H1 (cell line): ENCODE measurements at regions not wholly inside any gene's neighbourhood (a gene's known extent, or its start where the extent isn't known, plus 50 kb on each side); places are given as distances from the start of the nearest gene placed in this dataset.
A peak's percentile ranks its signal among the peaks of the same experiment; 100 is the strongest.

ENCODE experiments used
- CTCF ChIA-PET: fragments of 300-600 bp; sonication (Branson Sonifier 250); formaldehyde crosslinking; loops from one replicate; lab custom pipeline; 2021; ENCODE audit not compliant: partially characterized antibody; lab: Charles Lee
- POLR2A ChIA-PET: fragments of 300-600 bp; sonication (Branson Sonifier 250); formaldehyde crosslinking; loops from one replicate; lab custom pipeline; 2021; ENCODE audit warnings: inconsistent platforms; ENCODE audit not compliant: partially characterized antibody; lab: Charles Lee
- DNase-seq, 2 experiments: peaks; one replicate each; pipeline versions ENCODE4 v3.0.0 to v3.0.0-alpha.2; 2010 to 2022; ENCODE audit warnings: low spot score in 2 of 2, low read depth in 1 of 2, mixed read lengths in 1 of 2
- FAIRE-seq: peaks from 2 replicates; lab custom pipeline; 2011; peaks lifted over from hg19 to GRCh38; lab: Jason Lieb, UNC
- H2AFZ ChIP-seq: 2 replicates; pipeline ENCODE4 v1.8.1; 2012; ENCODE audit warnings: low read length, inconsistent platforms
- H2AK5ac ChIP-seq: 2 replicates; pipeline ENCODE4 v1.6.1; 2013; ENCODE audit warnings: low read depth, low read length
- H2BK120ac ChIP-seq: replicated peaks from 2 replicates; pipeline ENCODE3; 2013; ENCODE audit warnings: low read depth, low read length, inconsistent platforms
- H2BK12ac ChIP-seq: 2 replicates; pipeline ENCODE4 v1.6.1; 2013; ENCODE audit warnings: low read depth, low read length
- H2BK15ac ChIP-seq: 2 replicates; pipeline ENCODE4 v1.6.1; 2013; ENCODE audit warnings: low read length
- H2BK20ac ChIP-seq: 2 replicates; pipeline ENCODE4 v1.6.1; 2013; ENCODE audit warnings: low read length
- H2BK5ac ChIP-seq: 2 replicates; pipeline ENCODE4 v1.6.1; 2013; ENCODE audit warnings: low read depth, low read length
- H3K14ac ChIP-seq: 2 replicates; pipeline ENCODE4 v1.6.1; 2013; ENCODE audit warnings: inconsistent platforms; ENCODE audit not compliant: insufficient read length
- H3K18ac ChIP-seq: 2 replicates; pipeline ENCODE4 v1.6.1; 2013; ENCODE audit warnings: low read length; ENCODE audit errors: extremely low read depth
- H3K23ac ChIP-seq: 2 replicates; pipeline ENCODE4 v1.6.1; 2013; ENCODE audit warnings: inconsistent platforms; ENCODE audit not compliant: insufficient read length
- H3K23me2 ChIP-seq: 2 replicates; pipeline ENCODE4 v1.6.1; 2013; ENCODE audit warnings: low read depth, low read length
- H3K27ac ChIP-seq: 2 replicates; pipeline ENCODE4 v1.6.1; 2011; ENCODE audit warnings: low read depth, low read length, inconsistent platforms
- H3K27me3 ChIP-seq, 4 experiments: replicated peaks in 1 of 4; 1 replicate in 1 of 4; 2 replicates in 3 of 4; pipeline versions ENCODE4 v1.6.1 to v1.8.1; 2011 to 2013; ENCODE audit warnings: low read length in 3 of 4, mild to moderate bottlenecking in 3 of 4, inconsistent platforms in 2 of 4, mixed read lengths in 2 of 4, moderate library complexity in 1 of 4; ENCODE audit not compliant: control insufficient read depth in 3 of 4, insufficient read depth in 3 of 4; ENCODE audit errors: extremely low read depth in 1 of 4
- H3K36me3 ChIP-seq, 4 experiments: 2 replicates each; pipeline versions ENCODE4 v1.6.1 to v1.8.1; 2011 to 2013; ENCODE audit warnings: mild to moderate bottlenecking in 4 of 4, low read length in 3 of 4, moderate library complexity in 2 of 4, control low read depth in 1 of 4, inconsistent platforms in 1 of 4; ENCODE audit not compliant: insufficient read depth in 4 of 4, control insufficient read depth in 2 of 4
- H3K4ac ChIP-seq: replicated peaks from 2 replicates; pipeline ENCODE3; 2013; ENCODE audit warnings: low read length, low read depth, mixed read lengths, inconsistent platforms; ENCODE audit not compliant: insufficient read length
- H3K4me1 ChIP-seq, 4 experiments: replicated peaks in 1 of 4; 1 replicate in 1 of 4; 2 replicates in 3 of 4; pipeline versions ENCODE4 v1.6.1 to v1.8.1; 2011 to 2013; ENCODE audit warnings: low read length in 3 of 4, inconsistent platforms in 2 of 4, mixed read lengths in 1 of 4; ENCODE audit not compliant: insufficient read depth in 4 of 4, control insufficient read depth in 3 of 4
- H3K4me2 ChIP-seq, 2 experiments: 2 replicates each; pipeline versions ENCODE4 v1.6.1 to v1.8.1; 2011 to 2013; ENCODE audit warnings: low read depth in 2 of 2, low read length in 2 of 2, control low read depth in 1 of 2, inconsistent platforms in 1 of 2, mild to moderate bottlenecking in 1 of 2; ENCODE audit not compliant: insufficient read depth in 1 of 2
- H3K4me3 ChIP-seq, 4 experiments: fragments of 200-600, 300-600 bp in 1 of 4; sonication (generic), shearing (Covaris generic), sonication (Bioruptor Twin) in 1 of 4; 2 replicates each; pipeline versions ENCODE4 v1.5.1 to v1.8.1; 2011 to 2016; ENCODE audit warnings: low read length in 4 of 4, low read depth in 3 of 4, control low read depth in 2 of 4, inconsistent platforms in 2 of 4, mild to moderate bottlenecking in 2 of 4, mixed read lengths in 1 of 4, moderate library complexity in 1 of 4; ENCODE audit not compliant: insufficient read depth in 2 of 4; ENCODE audit errors: extremely low read depth in 1 of 4
- H3K56ac ChIP-seq: replicated peaks from 2 replicates; pipeline ENCODE3; 2013; ENCODE audit warnings: low read depth, mild to moderate bottlenecking, mixed read lengths, low read length, inconsistent platforms; ENCODE audit not compliant: insufficient read length
- H3K79me1 ChIP-seq: 2 replicates; pipeline ENCODE4 v1.6.1; 2013; ENCODE audit warnings: low read depth, low read length, control low read depth
- H3K79me2 ChIP-seq, 2 experiments: 2 replicates each; pipeline versions ENCODE4 v1.6.1 to v1.8.1; 2012 to 2013; ENCODE audit warnings: low read length in 2 of 2, mild to moderate bottlenecking in 2 of 2, inconsistent platforms in 1 of 2; ENCODE audit not compliant: insufficient read depth in 2 of 2, control insufficient read depth in 1 of 2
- H3K9ac ChIP-seq, 4 experiments: replicated peaks in 1 of 4; 1 replicate in 1 of 4; 2 replicates in 3 of 4; pipeline versions ENCODE4 v1.6.1 to v1.8.1; 2011 to 2013; ENCODE audit warnings: low read depth in 3 of 4, low read length in 3 of 4, control low read depth in 2 of 4, mild to moderate bottlenecking in 2 of 4, moderate library complexity in 2 of 4, inconsistent platforms in 1 of 4; ENCODE audit errors: extremely low read depth in 1 of 4
- H3K9me3 ChIP-seq, 2 experiments: 2 replicates each; pipeline versions ENCODE4 v1.6.1 to v1.8.1; 2012 to 2013; ENCODE audit warnings: mild to moderate bottlenecking in 2 of 2, moderate library complexity in 2 of 2, control low read depth in 1 of 2, inconsistent platforms in 1 of 2, low read depth in 1 of 2, low read length in 1 of 2, mixed read lengths in 1 of 2; ENCODE audit not compliant: insufficient read depth in 2 of 2
- H4K20me1 ChIP-seq, 2 experiments: replicated peaks in 1 of 2; 2 replicates each; pipeline versions ENCODE3 to v1.8.1; 2011 to 2013; ENCODE audit warnings: inconsistent platforms in 2 of 2, low read length in 2 of 2, mild to moderate bottlenecking in 1 of 2; ENCODE audit not compliant: insufficient read depth in 2 of 2, control insufficient read depth in 1 of 2
- H4K5ac ChIP-seq: 2 replicates; pipeline ENCODE4 v1.6.1; 2013; ENCODE audit warnings: low read length, low read depth, mixed read lengths, inconsistent platforms; ENCODE audit not compliant: insufficient read length
- H4K8ac ChIP-seq: 2 replicates; pipeline ENCODE4 v1.8.0; 2013; ENCODE audit warnings: mild to moderate bottlenecking, moderate library complexity, low read length, inconsistent platforms; ENCODE audit not compliant: insufficient read depth; ENCODE audit errors: extremely low read depth
- H4K91ac ChIP-seq: replicated peaks from 2 replicates; pipeline ENCODE3; 2013; ENCODE audit warnings: low read length, mixed read lengths, inconsistent platforms; ENCODE audit not compliant: insufficient read length
- BRCA1 ChIP-seq: IDR thresholded peaks from 2 replicates; pipeline ENCODE4 v1.6.1; 2012; ENCODE audit warnings: low read depth, low read length, improper control_type of control experiment
- JUND ChIP-seq: IDR thresholded peaks from 2 replicates; pipeline ENCODE4 v1.6.1; 2011; ENCODE audit warnings: mild to moderate bottlenecking, improper control_type of control experiment, low read length
- MAFK ChIP-seq: IDR thresholded peaks from 2 replicates; pipeline ENCODE4 v1.6.1; 2012; ENCODE audit warnings: low read depth, mild to moderate bottlenecking, improper control_type of control experiment, low read length
- SP1 ChIP-seq: IDR thresholded peaks from 2 replicates; pipeline ENCODE4 v1.6.1; 2011; ENCODE audit warnings: low read depth, low read length
- WGBS, 2 experiments: shearing (Covaris generic) in 1 of 2; methylation state at CpG; one replicate each; pipeline versions ENCODE4 v1.1.6 to v1.1.7; 2013 to 2015; ENCODE audit warnings: low lambda C conversion rate in 2 of 2, mixed read lengths in 2 of 2, inconsistent platforms in 1 of 2, low coverage in 1 of 2, missing lambda C conversion rate in 1 of 2; ENCODE audit not compliant: insufficient replicate concordance in 2 of 2, insufficient coverage in 1 of 2, insufficient read length in 1 of 2; ENCODE audit errors: extremely low coverage in 1 of 2, missing lambda C conversion rate in 1 of 2; 5-methylcytosine and 5-hydroxymethylcytosine counted together

GRCh38 chr6:93654548-93654947, 235.2 kb upstream of the EPHA7 start:
- Histone ChIP-seq H2AFZ (no peak overlapping the region), H3K4me2 (no peak overlapping the region), H4K91ac (no peak overlapping the region), H3K36me3 (no peaks in the 10 kb centered on the region), H3K14ac (no peak overlapping the region), H3K27ac (no peak overlapping the region), H2BK5ac (no peak overlapping the region), H4K5ac (no peak overlapping the region), H3K9me3 (no peaks in the 10 kb centered on the region), H3K9ac (no peak overlapping the region), H3K4me1 (no peaks in the 10 kb centered on the region), H3K23ac (no peak overlapping the region), H3K23me2 (no peaks in the 10 kb centered on the region; the same call in 1 of the 2 replicates), H3K27me3 (no peaks in the 10 kb centered on the region), H2AK5ac (no peak overlapping the region), H4K8ac (no peak overlapping the region), H3K4ac (no peak overlapping the region), H2BK20ac (no peak overlapping the region), H4K20me1 (no peaks in the 10 kb centered on the region), H3K56ac (no peak overlapping the region), H3K79me2 (no peaks in the 10 kb centered on the region), H2BK120ac (no peak overlapping the region), H3K18ac (no peak overlapping the region), H2BK12ac (no peak overlapping the region), H3K4me3 (no peak overlapping the region), H3K79me1 (no peaks in the 10 kb centered on the region), H2BK15ac (no peak overlapping the region)
- TF ChIP-seq MAFK (peak; percentile 33; the same call in 1 of the 2 replicates), BRCA1 (no peak), JUND (no peak), SP1 (no peak)
- ChIA-PET POLR2A (no interaction called here), CTCF (no interaction called here)
- WGBS, 2 experiments: 80% methylated on average over 2 of the region's 2 CpGs; no CpG with 5 or more reads in 1 of the 2 experiments
- FAIRE-seq: no peak
- DNase-seq: no peak
